SK-N-SH (cell line): ENCODE measurements at regions not wholly inside any gene's neighbourhood (a gene's known extent, or its start where the extent isn't known, plus 50 kb on each side); places are given as distances from the start of the nearest gene placed in this dataset.

ENCODE experiments used
- CTCF ChIP-seq: fragments of 200-600 bp; sonication (generic); IDR thresholded peaks from 2 replicates; pipeline ENCODE4 v1.6.1; 2017; ENCODE audit warnings: antibody characterized with exemption, mild to moderate bottlenecking, moderate library complexity
- EZH2phosphoT487 ChIP-seq: fragments of 200-600 bp; sonication (generic); IDR thresholded peaks from 2 replicates; pipeline ENCODE4 v1.6.1; 2017; ENCODE audit warnings: low read depth, mixed run types, mild to moderate bottlenecking, antibody characterized with exemption, moderate library complexity, borderline replicate concordance
- POLR2AphosphoS5 ChIP-seq: IDR thresholded peaks from 2 replicates; pipeline ENCODE4 v1.6.1; 2012; ENCODE audit warnings: low read depth, low read length

DNA sequence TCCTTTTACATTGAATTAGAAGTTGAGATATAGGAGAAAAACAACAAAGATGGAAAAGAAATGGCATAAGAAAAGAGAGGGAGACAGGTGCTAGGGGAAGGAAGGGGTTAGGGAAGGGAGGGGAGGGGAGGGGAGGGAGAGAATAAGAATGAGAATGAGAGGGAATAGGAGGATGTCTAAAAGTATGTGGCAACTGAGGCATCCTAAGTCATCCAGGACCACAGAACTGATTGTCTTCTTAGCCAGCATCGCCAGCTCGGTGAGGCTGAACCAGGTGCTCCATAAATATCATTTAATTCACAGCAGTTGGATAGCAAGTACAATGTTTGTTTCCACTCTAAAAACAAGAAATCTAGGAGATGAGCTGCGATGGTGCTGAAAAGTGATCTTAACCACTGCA, 393.5 kb downstream of the TMEM182 start:
- TF ChIP-seq CTCF: no peak
- no peak for TF ChIP-seq EZH2phosphoT487
- TF ChIP-seq POLR2AphosphoS5: no peak
